NCI-H748 (cell line): ENCODE measurements at regions not wholly inside any gene's neighbourhood (a gene's known extent, or its start where the extent isn't known, plus 50 kb on each side); places are given as distances from the start of the nearest gene placed in this dataset.
"Not testable (repeated sequence)": the region's sequence is repeated elsewhere in the genome, so short reads cannot be mapped to it uniquely, and the experiment has no call there.

Experiments used
- DNase-seq: peaks from one replicate; lab custom pipeline; 2025; ENCODE audit not compliant: unreplicated experiment; lab: John Stamatoyannopoulos, UW

- DNase-seq: no peak
Measured at GRCh38 chr13:22903301-22903700, 277.5 kb upstream of the SGCG start.

GRCh38 chr13:22903925-22904324 lies 276.9 kb upstream of the SGCG start:
- no peak for DNase-seq

- DNase-seq: peak; percentile 92
Measured at GRCh38 chr13:22915442-22916082, 265.2 kb upstream of the SGCG start.

GRCh38 chr13:22916276-22916675 lies 264.5 kb upstream of the SGCG start:
- peak; percentile 78 for DNase-seq

- no peak for DNase-seq
Measured at GRCh38 chr13:22925881-22926747, 254.7 kb upstream of the SGCG start.

- no peak for DNase-seq
Measured at GRCh38 chr13:22926748-22927400, 253.9 kb upstream of the SGCG start.

GRCh38 chr13:22927845-22928244 lies 252.9 kb upstream of the SGCG start:
- DNase-seq: not testable (repeated sequence)

- no peak for DNase-seq
Measured at GRCh38 chr13:22929381-22930126, 251.2 kb upstream of the SGCG start.

- DNase-seq: no peak
Measured at GRCh38 chr13:22931576-22931975, 249.2 kb upstream of the SGCG start.

- not testable (repeated sequence) for DNase-seq
Measured at GRCh38 chr13:22932632-22933412, 248.0 kb upstream of the SGCG start.

GRCh38 chr13:22933571-22934181 lies 247.1 kb upstream of the SGCG start:
- DNase-seq: no peak

GRCh38 chr13:22934744-22935523 lies 245.8 kb upstream of the SGCG start:
- DNase-seq: no peak

- DNase-seq: no peak
Measured at GRCh38 chr13:22936228-22936627, 244.6 kb upstream of the SGCG start.

- DNase-seq: no peak
Measured at GRCh38 chr13:22937241-22937640, 243.5 kb upstream of the SGCG start.

GRCh38 chr13:22937953-22938352 lies 242.8 kb upstream of the SGCG start:
- no peak for DNase-seq

GRCh38 chr13:22938576-22938975 lies 242.2 kb upstream of the SGCG start:
- no peak for DNase-seq

GRCh38 chr13:22939157-22939556 lies 241.6 kb upstream of the SGCG start:
- no peak for DNase-seq

- DNase-seq: no peak
Measured at GRCh38 chr13:22940090-22940710, 240.6 kb upstream of the SGCG start.

GRCh38 chr13:22940736-22941135 lies 240.0 kb upstream of the SGCG start:
- DNase-seq: peak; percentile 77
